ENCODE measurements at regions not wholly inside any gene's neighbourhood (a gene's known extent, or its start where the extent isn't known, plus 50 kb on each side); places are given as distances from the start of the nearest gene placed in this dataset.

- no peak for TF ChIP-seq CTCF (IDR thresholded peaks at IDR 0.05 in 4 of 5, conservative IDR thresholded peaks at IDR 0.05 in 1 of 5)
- no peak for TF ChIP-seq POLR2A (IDR thresholded peaks at IDR 0.05)
These were observed 89.7 kb upstream of the YWHAQ start for GRCh38 chr2:9720352-9721093.
